DND-41 (cell line): ENCODE measurements at regions not wholly inside any gene's neighbourhood (a gene's known extent, or its start where the extent isn't known, plus 50 kb on each side); places are given as distances from the start of the nearest gene placed in this dataset.

Experiments
- ATAC-seq: fragments of 200-7000 bp; cut with Tn5 transposase; 3 replicates; pipeline ENCODE4 v1.9.1; 2021; ENCODE audit warnings: low read depth; ENCODE audit not compliant: insufficient read depth
- DNase-seq: peaks from one replicate; pipeline ENCODE4 v3.0.0-alpha.2; 2020
- H2AFZ ChIP-seq: 2 replicates; pipeline ENCODE4 v1.6.0; 2012; ENCODE audit warnings: low read depth, low read length
- H3K27ac ChIP-seq: 2 replicates; pipeline ENCODE4 v1.5.1; 2012; ENCODE audit warnings: low read length, inconsistent platforms
- H3K27me3 ChIP-seq: fragments of 200-600 bp; sonication (generic); 2 replicates; pipeline ENCODE4 v1.6.0; 2012; ENCODE audit warnings: low read length, mild to moderate bottlenecking, inconsistent platforms; ENCODE audit not compliant: insufficient read depth, poor library complexity
- H3K36me3 ChIP-seq: 2 replicates; pipeline ENCODE4 v1.5.1; 2012; ENCODE audit warnings: low read length, inconsistent platforms; ENCODE audit not compliant: insufficient read depth
- H3K4me1 ChIP-seq: 2 replicates; pipeline ENCODE4 v1.5.1; 2012; ENCODE audit warnings: mild to moderate bottlenecking, low read length; ENCODE audit not compliant: insufficient read depth
- H3K4me2 ChIP-seq: 2 replicates; pipeline ENCODE4 v1.6.0; 2012; ENCODE audit warnings: mild to moderate bottlenecking, moderate library complexity, low read length, inconsistent platforms; ENCODE audit not compliant: insufficient read depth
- H3K4me3 ChIP-seq, 2 experiments: fragments of 200-600 bp in 1 of 2; shearing (Covaris generic) in 1 of 2; 2 replicates each; pipeline ENCODE4 v1.5.1; 2012 to 2016; ENCODE audit warnings: inconsistent platforms in 2 of 2, low read length in 2 of 2, mild to moderate bottlenecking in 2 of 2, low read depth in 1 of 2, moderate library complexity in 1 of 2
- H3K79me2 ChIP-seq: 2 replicates; pipeline ENCODE4 v1.6.0; 2012; ENCODE audit warnings: low read length, inconsistent platforms; ENCODE audit not compliant: insufficient read depth
- H3K9ac ChIP-seq: 2 replicates; pipeline ENCODE4 v1.6.0; 2012; ENCODE audit warnings: low read depth, mild to moderate bottlenecking, inconsistent platforms, low read length, moderate library complexity
- H3K9me3 ChIP-seq: 2 replicates; pipeline ENCODE4 v1.5.1; 2012; ENCODE audit warnings: low read length, moderate library complexity, mild to moderate bottlenecking, inconsistent platforms; ENCODE audit not compliant: insufficient read depth, severe bottlenecking
- H4K20me1 ChIP-seq: 2 replicates; pipeline ENCODE4 v1.6.0; 2012; ENCODE audit warnings: low read length; ENCODE audit not compliant: insufficient read depth
- CTCF ChIP-seq: IDR thresholded peaks from 2 replicates; pipeline ENCODE4 v1.5.1; 2012; ENCODE audit warnings: borderline replicate concordance, low read length, moderate library complexity, mild to moderate bottlenecking; ENCODE audit not compliant: poor library complexity, severe bottlenecking; ENCODE audit errors: extremely low read depth
- EZH2 ChIP-seq: IDR thresholded peaks from 3 replicates; pipeline ENCODE4 v1.6.1; 2012; ENCODE audit warnings: borderline replicate concordance, low read depth, mild to moderate bottlenecking, moderate library complexity, low read length, inconsistent platforms; ENCODE audit not compliant: severe bottlenecking

- no peak for DNase-seq
- TF ChIP-seq CTCF, result no peak
- no peak for TF ChIP-seq EZH2
Measured at GRCh38 chr11:39432929-39433328, 2026.5 kb downstream of the LRRC4C start.

GRCh38 chr11:39425226-39425625, 2034.2 kb downstream of the LRRC4C start:
- Histone ChIP-seq H3K9me3 (no peaks in the 10 kb centered on the region), H3K4me2 (no peak overlapping the region), H3K9ac (no peak overlapping the region), H3K79me2 (no peaks in the 10 kb centered on the region), H3K27ac (no peak overlapping the region), H2AFZ (no peak overlapping the region), H3K4me3 (no peak overlapping the region), H3K27me3 (no peaks in the 10 kb centered on the region), H3K4me1 (no peaks in the 10 kb centered on the region), H3K36me3 (no peaks in the 10 kb centered on the region), H4K20me1 (no peaks in the 10 kb centered on the region)
- DNase-seq (no peak), ATAC-seq (no peak)
- TF ChIP-seq CTCF, result no peak

More at GRCh38 chr11:39432929-39433328, 2026.5 kb downstream of the LRRC4C start:
- Histone ChIP-seq H3K79me2 (no peaks in the 10 kb centered on the region), H3K4me1 (no peaks in the 10 kb centered on the region), H2AFZ (no peak overlapping the region), H3K36me3 (no peaks in the 10 kb centered on the region), H3K27me3 (no peaks in the 10 kb centered on the region), H3K4me3 (no peak overlapping the region), H3K9ac (no peak overlapping the region), H3K4me2 (no peak overlapping the region), H3K27ac (no peak overlapping the region), H4K20me1 (no peaks in the 10 kb centered on the region), H3K9me3 (no peaks in the 10 kb centered on the region)
- ATAC-seq, result no peak

- no peaks in the 10 kb centered on the region for H3K4me1 ChIP-seq
- H3K9ac ChIP-seq, result no peak overlapping the region
- H3K9me3 ChIP-seq, result no peaks in the 10 kb centered on the region
- H3K36me3 ChIP-seq, result no peaks in the 10 kb centered on the region
- TF ChIP-seq CTCF (no peak), EZH2 (no peak)
- ATAC-seq, result no peak
- DNase-seq, result no peak
- H4K20me1 ChIP-seq, result no peaks in the 10 kb centered on the region
- no peak overlapping the region for H3K27ac ChIP-seq
- H3K4me3 ChIP-seq, result no peak overlapping the region
- H3K4me2 ChIP-seq, result no peak overlapping the region
- H3K27me3 ChIP-seq, result no peaks in the 10 kb centered on the region
- H2AFZ ChIP-seq, result no peak overlapping the region
- no peaks in the 10 kb centered on the region for H3K79me2 ChIP-seq
Measured at GRCh38 chr11:39412117-39412516, 2047.3 kb downstream of the LRRC4C start.

DNA sequence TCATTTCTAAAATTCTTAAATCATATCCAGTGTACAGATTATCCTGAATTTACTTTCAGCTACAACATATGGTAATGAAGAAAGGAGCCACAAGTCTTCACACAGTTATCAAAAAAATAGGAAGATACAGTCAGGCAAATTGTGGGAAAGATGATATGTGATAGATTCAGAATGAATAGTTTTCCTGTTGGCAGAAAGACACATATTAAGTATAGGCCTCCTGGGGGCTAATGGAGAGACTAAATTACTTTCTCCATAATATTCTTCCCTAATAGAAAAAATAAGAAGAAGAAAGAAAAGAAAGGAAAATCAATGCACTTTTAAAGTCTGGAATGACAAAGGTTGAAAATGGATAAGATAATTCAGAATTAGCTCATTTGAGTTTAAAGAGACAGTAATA, 2073.5 kb downstream of the LRRC4C start:
- H3K36me3 ChIP-seq, result no peaks in the 10 kb centered on the region
- no peak overlapping the region for H3K9ac ChIP-seq
- H3K4me1 ChIP-seq, result no peaks in the 10 kb centered on the region
- H3K79me2 ChIP-seq, result no peaks in the 10 kb centered on the region
- no peaks in the 10 kb centered on the region for H3K27me3 ChIP-seq
- TF ChIP-seq CTCF (no peak), EZH2 (no peak)
- H3K9me3 ChIP-seq, result peaks cover 4% of the 10 kb centered on the region
- H4K20me1 ChIP-seq, result no peaks in the 10 kb centered on the region
- H3K4me2 ChIP-seq, result no peak overlapping the region
- ATAC-seq (no peak), DNase-seq (no peak)
- no peak overlapping the region for H3K27ac ChIP-seq
- no peak overlapping the region for H2AFZ ChIP-seq
- H3K4me3 ChIP-seq, result no peak overlapping the region
